Glutamatergic neuron (in vitro differentiated cells): ENCODE measurements at regions not wholly inside any gene's neighbourhood (a gene's known extent, or its start where the extent isn't known, plus 50 kb on each side); places are given as distances from the start of the nearest gene placed in this dataset.

Experiments used
- DNase-seq: peaks from one replicate; pipeline ENCODE4 v3.0.0; 2022
- H3K27ac Mint-ChIP-seq: one replicate; pipeline ENCODE4 v1.8.0; 2020; ENCODE audit warnings: mild to moderate bottlenecking, mixed read lengths, inconsistent platforms; ENCODE audit not compliant: unreplicated experiment
- H3K27me3 Mint-ChIP-seq: one replicate; pipeline ENCODE4 v1.8.0; 2020; ENCODE audit warnings: mild to moderate bottlenecking, moderate library complexity, mixed read lengths, inconsistent platforms; ENCODE audit not compliant: unreplicated experiment
- H3K36me3 Mint-ChIP-seq: one replicate; pipeline ENCODE4 v1.8.0; 2020; ENCODE audit warnings: mild to moderate bottlenecking, mixed read lengths, inconsistent platforms; ENCODE audit not compliant: unreplicated experiment
- H3K4me1 Mint-ChIP-seq: one replicate; pipeline ENCODE4 v1.8.0; 2020; ENCODE audit warnings: mild to moderate bottlenecking, low read depth, mixed read lengths, inconsistent platforms; ENCODE audit not compliant: unreplicated experiment
- H3K4me3 Mint-ChIP-seq: one replicate; pipeline ENCODE4 v1.8.0; 2020; ENCODE audit warnings: mild to moderate bottlenecking, mixed read lengths, inconsistent platforms; ENCODE audit not compliant: unreplicated experiment
- H3K9me3 Mint-ChIP-seq: one replicate; pipeline ENCODE4 v1.8.0; 2020; ENCODE audit warnings: mild to moderate bottlenecking, moderate library complexity, mixed read lengths, inconsistent platforms; ENCODE audit not compliant: unreplicated experiment
- TF ChIP-seq, protein P1 (sequence below): fragments of 200-600 bp; sonication (generic); IDR thresholded peaks from one replicate; pipeline ENCODE4 v1.5.0; 2021; ENCODE audit not compliant: partially characterized antibody, unreplicated experiment

DNA sequence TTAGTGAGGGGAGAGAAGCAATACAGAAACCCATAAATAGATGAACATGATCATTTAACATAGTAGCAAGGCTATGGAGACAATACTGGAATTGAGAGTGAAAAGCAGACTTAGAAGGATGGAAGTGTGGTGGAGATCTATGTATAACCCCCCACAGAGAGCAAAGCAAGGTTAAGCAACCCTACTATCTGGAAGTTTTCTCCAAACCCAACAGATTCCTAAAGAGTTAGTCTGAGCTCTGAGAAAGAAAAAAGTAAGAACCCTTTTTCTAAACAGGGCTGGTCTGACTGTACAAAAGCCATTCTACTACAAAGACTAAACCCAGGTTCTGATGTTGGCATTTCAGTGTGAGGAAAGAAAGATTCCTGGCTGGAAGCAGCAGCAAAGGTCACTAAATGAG, 153.2 kb downstream of the WNT5A start:
- no peak for DNase-seq
- Mint-ChIP-seq H3K4me3 (no peak overlapping the region), H3K4me1 (no peaks in the 10 kb centered on the region), H3K36me3 (peaks cover 8% of the 10 kb centered on the region), H3K27ac (no peak overlapping the region), H3K27me3 (peaks cover 2% of the 10 kb centered on the region), H3K9me3 (no peaks in the 10 kb centered on the region)
- TF ChIP-seq, protein P1, sequence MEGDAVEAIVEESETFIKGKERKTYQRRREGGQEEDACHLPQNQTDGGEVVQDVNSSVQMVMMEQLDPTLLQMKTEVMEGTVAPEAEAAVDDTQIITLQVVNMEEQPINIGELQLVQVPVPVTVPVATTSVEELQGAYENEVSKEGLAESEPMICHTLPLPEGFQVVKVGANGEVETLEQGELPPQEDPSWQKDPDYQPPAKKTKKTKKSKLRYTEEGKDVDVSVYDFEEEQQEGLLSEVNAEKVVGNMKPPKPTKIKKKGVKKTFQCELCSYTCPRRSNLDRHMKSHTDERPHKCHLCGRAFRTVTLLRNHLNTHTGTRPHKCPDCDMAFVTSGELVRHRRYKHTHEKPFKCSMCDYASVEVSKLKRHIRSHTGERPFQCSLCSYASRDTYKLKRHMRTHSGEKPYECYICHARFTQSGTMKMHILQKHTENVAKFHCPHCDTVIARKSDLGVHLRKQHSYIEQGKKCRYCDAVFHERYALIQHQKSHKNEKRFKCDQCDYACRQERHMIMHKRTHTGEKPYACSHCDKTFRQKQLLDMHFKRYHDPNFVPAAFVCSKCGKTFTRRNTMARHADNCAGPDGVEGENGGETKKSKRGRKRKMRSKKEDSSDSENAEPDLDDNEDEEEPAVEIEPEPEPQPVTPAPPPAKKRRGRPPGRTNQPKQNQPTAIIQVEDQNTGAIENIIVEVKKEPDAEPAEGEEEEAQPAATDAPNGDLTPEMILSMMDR, result no peak

DNA sequence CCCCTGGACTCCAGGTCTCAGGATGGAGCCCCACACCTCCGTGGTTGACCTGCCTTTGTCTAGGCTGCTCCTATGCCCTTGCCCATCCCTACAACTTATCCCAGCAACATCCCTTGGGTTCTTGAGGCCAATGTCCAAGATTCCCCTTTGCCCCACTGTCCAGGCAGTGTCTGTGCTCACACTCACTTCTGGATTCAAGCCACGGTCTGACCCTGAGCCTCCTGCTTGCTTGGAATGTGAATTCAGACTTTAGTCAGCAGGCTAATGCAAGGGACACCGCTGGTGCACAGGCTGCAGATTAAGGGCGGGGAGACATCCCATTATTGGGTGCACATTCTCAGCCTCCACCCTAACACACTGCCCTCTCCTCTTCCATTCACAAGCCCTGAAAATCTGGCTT, 154.1 kb downstream of the WNT5A start:
- no peaks in the 10 kb centered on the region for H3K4me1 Mint-ChIP-seq
- no peak overlapping the region for H3K4me3 Mint-ChIP-seq
- H3K27ac Mint-ChIP-seq, result no peak overlapping the region
- no peak for DNase-seq
- TF ChIP-seq, protein P1, result no peak
- no peaks in the 10 kb centered on the region for H3K9me3 Mint-ChIP-seq
- H3K27me3 Mint-ChIP-seq, result no peaks in the 10 kb centered on the region
- H3K36me3 Mint-ChIP-seq, result peaks cover 8% of the 10 kb centered on the region

DNA sequence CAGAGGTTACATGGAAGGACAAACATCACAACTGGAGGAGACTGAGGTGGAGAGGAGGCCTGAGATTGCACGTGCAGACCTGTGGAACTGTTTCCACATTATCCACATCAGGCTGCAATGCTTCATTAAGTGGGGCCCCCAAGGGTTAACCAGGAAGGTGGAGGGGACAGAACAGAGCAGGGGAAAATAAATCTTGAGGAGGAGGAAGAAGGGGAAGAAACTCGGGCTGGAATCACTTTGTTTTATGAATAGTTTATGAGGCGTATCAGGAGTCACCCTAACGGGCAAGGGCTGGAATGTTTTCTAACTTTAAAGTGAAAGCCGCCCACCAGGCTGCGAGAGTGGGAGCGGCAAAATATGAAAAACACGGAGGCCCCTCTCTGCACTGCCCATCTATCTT, 154.9 kb downstream of the WNT5A start:
- Mint-ChIP-seq H3K27me3 (no peaks in the 10 kb centered on the region), H3K27ac (no peak overlapping the region), H3K4me3 (no peak overlapping the region), H3K9me3 (no peaks in the 10 kb centered on the region), H3K4me1 (no peaks in the 10 kb centered on the region), H3K36me3 (peaks cover 8% of the 10 kb centered on the region)
- no peak for DNase-seq
- TF ChIP-seq, protein P1, result no peak

DNA sequence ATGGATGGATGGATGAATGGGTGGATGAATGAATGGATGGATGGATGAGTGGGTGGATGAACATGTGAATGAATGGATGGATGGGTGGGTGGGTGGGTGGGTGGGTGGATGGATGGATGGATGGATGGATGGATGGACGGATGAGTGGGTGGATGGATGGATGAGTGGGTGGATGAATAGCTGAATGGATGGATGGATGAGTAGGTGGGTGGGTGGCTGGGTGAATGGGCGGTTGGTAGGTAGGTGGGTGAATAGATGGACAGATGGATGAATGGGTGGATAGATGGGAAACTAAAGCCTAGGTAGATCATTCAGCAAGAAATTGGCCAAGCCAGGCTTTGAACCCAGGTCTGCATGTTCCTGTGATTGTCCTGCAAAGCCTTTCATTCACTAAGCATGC, 155.6 kb downstream of the WNT5A start:
- Mint-ChIP-seq H3K36me3 (peaks cover 8% of the 10 kb centered on the region), H3K27ac (no peak overlapping the region)

DNA sequence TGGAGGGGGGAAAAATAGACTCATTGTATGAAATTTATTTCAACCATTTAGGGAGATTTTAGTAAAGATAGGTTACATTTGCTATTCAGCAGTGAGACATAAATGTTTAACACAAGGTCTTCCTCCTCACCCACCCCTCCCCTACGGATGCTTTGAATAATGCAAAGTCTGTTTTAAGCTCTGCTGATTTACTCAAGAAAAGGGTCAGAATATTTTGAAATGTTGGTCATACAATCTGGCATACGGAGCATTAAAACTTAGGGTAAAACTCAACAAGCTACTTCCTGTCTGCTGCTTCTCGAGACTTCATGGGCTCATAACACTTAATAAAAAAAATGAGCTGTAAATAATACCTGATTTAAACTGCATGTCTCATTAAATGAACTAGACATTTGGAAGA, 156.3 kb downstream of the WNT5A start:
- H3K4me3 Mint-ChIP-seq, result no peak overlapping the region
- DNase-seq, result no peak
- no peak overlapping the region for H3K27ac Mint-ChIP-seq
- H3K4me1 Mint-ChIP-seq, result no peaks in the 10 kb centered on the region
- TF ChIP-seq, protein P1, result no peak
- peaks cover 2% of the 10 kb centered on the region for H3K27me3 Mint-ChIP-seq
- no peaks in the 10 kb centered on the region for H3K9me3 Mint-ChIP-seq
- H3K36me3 Mint-ChIP-seq, result peaks cover 8% of the 10 kb centered on the region

More for the DNA sequence above, 155.6 kb downstream of the WNT5A start:
- DNase-seq, result no peak
- Mint-ChIP-seq H3K9me3 (no peaks in the 10 kb centered on the region), H3K4me1 (no peaks in the 10 kb centered on the region), H3K4me3 (no peak overlapping the region), H3K27me3 (peaks cover 2% of the 10 kb centered on the region)
- TF ChIP-seq, protein P1, result no peak
